Trophoblast cell (in vitro differentiated cells and primary cell): ENCODE measurements at regions not wholly inside any gene's neighbourhood (a gene's known extent, or its start where the extent isn't known, plus 50 kb on each side); places are given as distances from the start of the nearest gene placed in this dataset.

Experiments used
- DNase-seq, 2 donors: peaks; one replicate each; pipeline ENCODE4 v3.0.0-alpha.2; 2016
- H2AFZ ChIP-seq: 2 replicates; pipeline ENCODE4 v1.6.1; 2013; ENCODE audit warnings: low read length, moderate library complexity, mild to moderate bottlenecking; ENCODE audit not compliant: insufficient read depth, poor library complexity
- H2AK5ac ChIP-seq: 2 replicates; pipeline ENCODE4 v1.6.1; 2013; ENCODE audit warnings: mild to moderate bottlenecking, low read length
- H2BK120ac ChIP-seq: 2 replicates; pipeline ENCODE4 v1.6.1; 2013; ENCODE audit warnings: low read length, mild to moderate bottlenecking, moderate library complexity; ENCODE audit not compliant: insufficient read depth, poor library complexity
- H2BK12ac ChIP-seq: 2 replicates; pipeline ENCODE4 v1.6.1; 2013; ENCODE audit warnings: mild to moderate bottlenecking, low read length, moderate library complexity
- H2BK5ac ChIP-seq: 2 replicates; pipeline ENCODE4 v1.6.1; 2013; ENCODE audit warnings: low read length, low read depth, moderate library complexity, mild to moderate bottlenecking; ENCODE audit not compliant: poor library complexity
- H3K14ac ChIP-seq: 2 replicates; pipeline ENCODE4 v1.6.1; 2013; ENCODE audit warnings: mild to moderate bottlenecking, low read length
- H3K18ac ChIP-seq: 2 replicates; pipeline ENCODE4 v1.6.1; 2013; ENCODE audit warnings: mild to moderate bottlenecking, low read length
- H3K23ac ChIP-seq: 2 replicates; pipeline ENCODE4 v1.6.1; 2013; ENCODE audit warnings: low read length
- H3K27ac ChIP-seq: 2 replicates; pipeline ENCODE4 v1.5.1; 2013; ENCODE audit warnings: low read depth, mild to moderate bottlenecking, inconsistent platforms, low read length, moderate library complexity
- H3K27me3 ChIP-seq: 2 replicates; pipeline ENCODE4 v1.6.1; 2013; ENCODE audit warnings: inconsistent platforms, mild to moderate bottlenecking, low read length, moderate library complexity; ENCODE audit not compliant: insufficient read depth
- H3K36me3 ChIP-seq, 2 experiments: 1 replicate in 1 of 2; 2 replicates in 1 of 2; pipeline ENCODE4 v1.6.1; 2013; ENCODE audit warnings: low read length in 2 of 2, mild to moderate bottlenecking in 2 of 2, moderate library complexity in 1 of 2; ENCODE audit not compliant: insufficient read depth in 2 of 2, control insufficient read depth in 1 of 2
- H3K4ac ChIP-seq: 2 replicates; pipeline ENCODE4 v1.6.1; 2013; ENCODE audit warnings: low read depth, mild to moderate bottlenecking, low read length, moderate library complexity
- H3K4me1 ChIP-seq, 2 experiments: 1 replicate in 1 of 2; 2 replicates in 1 of 2; pipeline ENCODE4 v1.6.1; 2013; ENCODE audit warnings: low read length in 2 of 2, mild to moderate bottlenecking in 2 of 2, moderate library complexity in 1 of 2; ENCODE audit not compliant: insufficient read depth in 2 of 2, control insufficient read depth in 1 of 2
- H3K4me2 ChIP-seq: 2 replicates; pipeline ENCODE4 v1.6.1; 2013; ENCODE audit warnings: inconsistent platforms, mild to moderate bottlenecking, low read length, moderate library complexity
- H3K4me3 ChIP-seq: 2 replicates; pipeline ENCODE4 v1.5.1; 2013; ENCODE audit warnings: mild to moderate bottlenecking, low read depth, low read length, inconsistent platforms
- H3K79me1 ChIP-seq: one replicate; pipeline ENCODE4 v1.6.1; 2013; ENCODE audit warnings: low read length
- H3K79me2 ChIP-seq: 2 replicates; pipeline ENCODE4 v1.6.1; 2013; ENCODE audit warnings: low read length, mild to moderate bottlenecking; ENCODE audit not compliant: control insufficient read depth, insufficient read depth, poor library complexity
- H3K9ac ChIP-seq: 2 replicates; pipeline ENCODE4 v1.6.1; 2013; ENCODE audit warnings: mild to moderate bottlenecking, low read length
- H3K9me3 ChIP-seq: 2 replicates; pipeline ENCODE4 v1.6.1; 2013; ENCODE audit warnings: low read depth, mild to moderate bottlenecking, control low read depth, inconsistent platforms, low read length; ENCODE audit not compliant: insufficient read depth
- H4K12ac ChIP-seq: 2 replicates; pipeline ENCODE4 v1.6.1; 2013; ENCODE audit warnings: low read depth, mild to moderate bottlenecking, low read length, moderate library complexity
- H4K8ac ChIP-seq: 2 replicates; pipeline ENCODE4 v1.6.1; 2013; ENCODE audit warnings: low read depth, mild to moderate bottlenecking, low read length, moderate library complexity
- H4K91ac ChIP-seq: one replicate; pipeline ENCODE4 v1.6.1; 2013; ENCODE audit warnings: low read depth, mild to moderate bottlenecking, low read length, moderate library complexity
- WGBS: extraction: QIAGEN DNeasy Blood & Tissue Kit; methylation state at CpG from one replicate; pipeline ENCODE4 v1.1.7; 2013; ENCODE audit warnings: missing lambda C conversion rate; ENCODE audit not compliant: insufficient read length, insufficient coverage; ENCODE audit errors: extremely low coverage; 5-methylcytosine and 5-hydroxymethylcytosine counted together

GRCh38 chr12:17060260-17060659 lies 454.3 kb upstream of the LMO3 start:
- no peaks in the 10 kb centered on the region for H3K79me1 ChIP-seq
- WGBS = no CpG with 5 or more reads among the region's 5 CpGs

GRCh38 chr12:17056546-17056945 lies 450.6 kb upstream of the LMO3 start:
- H3K79me2 ChIP-seq = no peaks in the 10 kb centered on the region
- no peak overlapping the region for H2AK5ac ChIP-seq
- H3K4me3 ChIP-seq = no peak overlapping the region
- H2BK120ac ChIP-seq = no peak overlapping the region
- no peak overlapping the region for H4K12ac ChIP-seq
- no peaks in the 10 kb centered on the region for H3K36me3 ChIP-seq
- DNase-seq = no peak
- H3K27me3 ChIP-seq = no peaks in the 10 kb centered on the region
- no peak overlapping the region for H3K23ac ChIP-seq
- no peak overlapping the region for H3K18ac ChIP-seq
- no peak overlapping the region for H2BK5ac ChIP-seq
- no peak overlapping the region for H3K4ac ChIP-seq
- no peak overlapping the region for H3K27ac ChIP-seq
- H3K9ac ChIP-seq = no peak overlapping the region
- no peak overlapping the region for H3K14ac ChIP-seq
- no peak overlapping the region for H2BK12ac ChIP-seq
- H2AFZ ChIP-seq = no peak overlapping the region
- H4K91ac ChIP-seq = no peak overlapping the region
- H3K4me2 ChIP-seq = no peak overlapping the region
- H3K79me1 ChIP-seq = no peaks in the 10 kb centered on the region
- no peaks in the 10 kb centered on the region for H3K4me1 ChIP-seq
- H3K9me3 ChIP-seq = no peaks in the 10 kb centered on the region
- H4K8ac ChIP-seq = no peak overlapping the region
- WGBS = no CpG with 5 or more reads among the region's 2 CpGs

More at GRCh38 chr12:17060260-17060659, 454.3 kb upstream of the LMO3 start:
- Histone ChIP-seq H4K8ac (no peak overlapping the region), H3K18ac (no peak overlapping the region), H4K91ac (no peak overlapping the region), H3K4me3 (no peak overlapping the region), H3K27ac (no peak overlapping the region), H3K9me3 (no peaks in the 10 kb centered on the region), H3K36me3 (no peaks in the 10 kb centered on the region), H3K4ac (no peak overlapping the region), H3K23ac (no peak overlapping the region), H2AFZ (no peak overlapping the region), H2AK5ac (no peak overlapping the region), H3K14ac (no peak overlapping the region), H2BK12ac (no peak overlapping the region), H3K27me3 (no peaks in the 10 kb centered on the region), H2BK5ac (no peak overlapping the region), H3K4me2 (no peak overlapping the region), H2BK120ac (no peak overlapping the region), H3K4me1 (no peaks in the 10 kb centered on the region), H3K9ac (no peak overlapping the region), H4K12ac (no peak overlapping the region), H3K79me2 (no peaks in the 10 kb centered on the region)
- peak; percentile 43 to 71 for DNase-seq

- H3K23ac ChIP-seq = no peak overlapping the region
- no peak overlapping the region for H2AFZ ChIP-seq
- no peak overlapping the region for H4K8ac ChIP-seq
- H3K27me3 ChIP-seq = no peaks in the 10 kb centered on the region
- no peak overlapping the region for H3K4me3 ChIP-seq
- no peak overlapping the region for H3K4me2 ChIP-seq
- no peaks in the 10 kb centered on the region for H3K79me1 ChIP-seq
- H3K18ac ChIP-seq = no peak overlapping the region
- no peak for DNase-seq
- H2BK120ac ChIP-seq = no peak overlapping the region
- H2BK5ac ChIP-seq = no peak overlapping the region
- H3K4me1 ChIP-seq = no peaks in the 10 kb centered on the region
- H3K79me2 ChIP-seq = no peaks in the 10 kb centered on the region
- H3K9ac ChIP-seq = no peak overlapping the region
- no peak overlapping the region for H3K27ac ChIP-seq
- H2BK12ac ChIP-seq = no peak overlapping the region
- no peaks in the 10 kb centered on the region for H3K36me3 ChIP-seq
- no peak overlapping the region for H2AK5ac ChIP-seq
- H4K12ac ChIP-seq = no peak overlapping the region
- no peak overlapping the region for H3K4ac ChIP-seq
- H4K91ac ChIP-seq = no peak overlapping the region
- H3K14ac ChIP-seq = no peak overlapping the region
- no peaks in the 10 kb centered on the region for H3K9me3 ChIP-seq
Measured at GRCh38 chr12:17038923-17039322, 433.0 kb upstream of the LMO3 start.

GRCh38 chr12:17035372-17035771 lies 429.4 kb upstream of the LMO3 start:
- Histone ChIP-seq H2BK5ac (no peak overlapping the region), H4K12ac (no peak overlapping the region), H3K14ac (no peak overlapping the region), H2BK12ac (no peak overlapping the region), H4K8ac (no peak overlapping the region), H3K27ac (no peak overlapping the region), H3K4ac (no peak overlapping the region), H3K23ac (no peak overlapping the region), H3K79me2 (no peaks in the 10 kb centered on the region), H3K36me3 (no peaks in the 10 kb centered on the region), H3K9me3 (no peaks in the 10 kb centered on the region), H3K79me1 (no peaks in the 10 kb centered on the region), H3K4me2 (no peak overlapping the region), H3K18ac (no peak overlapping the region), H2BK120ac (no peak overlapping the region), H3K4me1 (no peaks in the 10 kb centered on the region), H4K91ac (no peak overlapping the region), H3K9ac (no peak overlapping the region), H3K27me3 (no peaks in the 10 kb centered on the region), H2AK5ac (no peak overlapping the region), H2AFZ (no peak overlapping the region), H3K4me3 (no peak overlapping the region)
- peak in 1 of 2 donors; percentile 8 for DNase-seq
- no CpG with 5 or more reads among the region's 5 CpGs for WGBS
